ENCODE measurements at regions not wholly inside any gene's neighbourhood (a gene's known extent, or its start where the extent isn't known, plus 50 kb on each side); places are given as distances from the start of the nearest gene placed in this dataset.

- TF ChIP-seq ARNT (IDR thresholded peaks at IDR 0.05): no peak
- TF ChIP-seq, protein P1, sequence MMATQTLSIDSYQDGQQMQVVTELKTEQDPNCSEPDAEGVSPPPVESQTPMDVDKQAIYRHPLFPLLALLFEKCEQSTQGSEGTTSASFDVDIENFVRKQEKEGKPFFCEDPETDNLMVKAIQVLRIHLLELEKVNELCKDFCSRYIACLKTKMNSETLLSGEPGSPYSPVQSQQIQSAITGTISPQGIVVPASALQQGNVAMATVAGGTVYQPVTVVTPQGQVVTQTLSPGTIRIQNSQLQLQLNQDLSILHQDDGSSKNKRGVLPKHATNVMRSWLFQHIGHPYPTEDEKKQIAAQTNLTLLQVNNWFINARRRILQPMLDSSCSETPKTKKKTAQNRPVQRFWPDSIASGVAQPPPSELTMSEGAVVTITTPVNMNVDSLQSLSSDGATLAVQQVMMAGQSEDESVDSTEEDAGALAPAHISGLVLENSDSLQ (IDR thresholded peaks at IDR 0.05): no peak
- TF ChIP-seq HDGF (IDR thresholded peaks at IDR 0.05; ENCODE audit: borderline replicate concordance): no peak
- no peak for TF ChIP-seq FOXK2 (IDR thresholded peaks at IDR 0.05)
- TF ChIP-seq ZNF384 (IDR thresholded peaks at IDR 0.05): no peak
- TF ChIP-seq SP1 (IDR thresholded peaks at IDR 0.05): no peak
- TF ChIP-seq NFRKB (IDR thresholded peaks at IDR 0.05): no peak
- no peak for TF ChIP-seq FOXA1 (IDR thresholded peaks at IDR 0.05)
- no peak for TF ChIP-seq L3MBTL2 (conservative IDR thresholded peaks at IDR 0.05)
- TF ChIP-seq CTBP1 (IDR thresholded peaks at IDR 0.05; ENCODE audit: borderline replicate concordance): no peak
- no peak for TF ChIP-seq TARDBP (IDR thresholded peaks at IDR 0.05)
- TF ChIP-seq FOXM1 (IDR thresholded peaks at IDR 0.05; ENCODE audit: borderline replicate concordance): no peak
- TF ChIP-seq BHLHE40 (IDR thresholded peaks at IDR 0.05; ENCODE audit: borderline replicate concordance): no peak
- TF ChIP-seq LEF1 (IDR thresholded peaks at IDR 0.05; ENCODE audit: borderline replicate concordance): no peak
Measured at GRCh38 chr15:24763891-24764290, 88.3 kb downstream of the NPAP1 start.
